GM19238 (cell line): ENCODE measurements at regions not wholly inside any gene's neighbourhood (a gene's known extent, or its start where the extent isn't known, plus 50 kb on each side); places are given as distances from the start of the nearest gene placed in this dataset.
"Not testable (repeated sequence)": the region's sequence is repeated elsewhere in the genome, so short reads cannot be mapped to it uniquely, and the experiment has no call there.

Experiments
- DNase-seq: peaks from one replicate; pipeline ENCODE4 v3.0.0; 2011; ENCODE audit warnings: low spot score; ENCODE audit not compliant: insufficient read length

GRCh38 chr21:35611708-35612132, 448.6 kb downstream of the SETD4 start:
- DNase-seq = no peak

GRCh38 chr21:35609263-35609662, 451.1 kb downstream of the SETD4 start:
- no peak for DNase-seq

- DNase-seq = no peak
These were observed 452.9 kb downstream of the SETD4 start for GRCh38 chr21:35607406-35607805.

- no peak for DNase-seq
These were observed 453.7 kb downstream of the SETD4 start for GRCh38 chr21:35606578-35606977.

- no peak for DNase-seq
These were observed 454.2 kb downstream of the SETD4 start for GRCh38 chr21:35606146-35606545.

- no peak for DNase-seq
These were observed 456.8 kb downstream of the SETD4 start for GRCh38 chr21:35603494-35603893.

- no peak for DNase-seq
These were observed 457.4 kb downstream of the SETD4 start for GRCh38 chr21:35602811-35603362.

GRCh38 chr21:35601211-35601610, 459.1 kb downstream of the SETD4 start:
- DNase-seq = no peak

- no peak for DNase-seq
These were observed 461.2 kb downstream of the SETD4 start for GRCh38 chr21:35599164-35599563.

GRCh38 chr21:35597750-35598339, 462.5 kb downstream of the SETD4 start:
- no peak for DNase-seq

GRCh38 chr21:35594905-35595304, 465.4 kb downstream of the SETD4 start:
- DNase-seq = no peak

- DNase-seq = no peak
These were observed 467.3 kb downstream of the SETD4 start for GRCh38 chr21:35593000-35593502.

- not testable (repeated sequence) for DNase-seq
These were observed 470.0 kb downstream of the SETD4 start for GRCh38 chr21:35590284-35590683.

GRCh38 chr21:35587841-35588380, 472.4 kb downstream of the SETD4 start:
- DNase-seq = no peak

GRCh38 chr21:35586305-35586704, 474.0 kb downstream of the SETD4 start:
- no peak for DNase-seq

- no peak for DNase-seq
These were observed 474.4 kb downstream of the SETD4 start for GRCh38 chr21:35585878-35586277.

GRCh38 chr21:35585155-35585554, 475.2 kb downstream of the SETD4 start:
- no peak for DNase-seq

GRCh38 chr21:35583566-35584216, 476.6 kb downstream of the SETD4 start:
- no peak for DNase-seq

- no peak for DNase-seq
These were observed 477.6 kb downstream of the SETD4 start for GRCh38 chr21:35582731-35583130.

GRCh38 chr21:35581640-35582039, 478.7 kb downstream of the SETD4 start:
- no peak for DNase-seq

- DNase-seq = no peak
These were observed 480.6 kb downstream of the SETD4 start for GRCh38 chr21:35579520-35580293.
